ENCODE measurements at regions not wholly inside any gene's neighbourhood (a gene's known extent, or its start where the extent isn't known, plus 50 kb on each side); places are given as distances from the start of the nearest gene placed in this dataset.

DNA sequence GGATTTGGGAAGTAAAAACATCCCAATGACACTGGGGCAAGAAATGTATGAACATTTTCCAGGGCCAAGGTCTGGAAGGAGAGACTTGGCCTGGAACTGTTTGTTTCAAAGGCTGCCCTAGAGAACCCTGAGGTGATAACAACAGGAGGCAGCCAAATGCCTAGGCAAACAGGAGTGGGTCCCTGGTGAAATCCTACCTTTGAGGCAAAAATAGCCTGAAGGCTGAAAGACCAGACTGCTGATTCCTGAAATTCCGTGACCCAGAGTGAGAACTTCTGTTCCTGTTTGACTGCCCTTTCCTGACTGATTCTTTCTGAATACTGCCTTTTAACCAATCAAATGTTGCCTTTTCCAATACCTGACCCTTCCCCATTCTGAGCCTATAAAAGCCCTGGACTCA, 196.4 kb downstream of the NSUN3 start:
- no peak for TF ChIP-seq CTCF (optimal IDR thresholded peaks at IDR 0.05 in 1 of 3, IDR thresholded peaks at IDR 0.05 in 1 of 3, conservative IDR thresholded peaks at IDR 0.05 in 1 of 3; ENCODE audit: extremely low read depth in 1 of 3, insufficient read depth in 2 of 3, low read length in 3 of 3)
- TF ChIP-seq EZH2 (IDR thresholded peaks at IDR 0.05; ENCODE audit: low read length), result no peak

Measured in keratinocyte (primary cell).